ENCODE measurements at regions not wholly inside any gene's neighbourhood (a gene's known extent, or its start where the extent isn't known, plus 50 kb on each side); places are given as distances from the start of the nearest gene placed in this dataset.
"Not testable (repeated sequence)": the region's sequence is repeated elsewhere in the genome, so short reads cannot be mapped to it uniquely, and the experiment has no call there.

DNA sequence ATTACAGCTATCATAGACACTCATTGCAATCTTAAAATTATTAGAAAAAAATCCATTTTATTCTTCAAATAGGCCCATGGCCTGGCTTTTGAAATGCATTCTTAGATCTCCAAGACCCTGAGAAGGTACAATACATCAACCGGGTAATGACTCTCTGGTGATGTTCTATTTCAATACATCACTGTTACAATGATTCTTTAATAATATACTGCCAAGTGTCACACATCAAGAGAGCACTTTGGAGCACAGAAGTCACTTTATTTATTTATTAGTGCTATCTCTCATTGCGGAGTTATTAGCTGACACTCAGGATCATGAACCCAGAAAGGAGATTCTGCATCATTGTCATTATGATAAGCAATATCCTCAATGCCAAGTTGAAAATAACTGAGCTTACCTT lies 748.5 kb upstream of the MBL2 start:
- no peak for DNase-seq

DNA sequence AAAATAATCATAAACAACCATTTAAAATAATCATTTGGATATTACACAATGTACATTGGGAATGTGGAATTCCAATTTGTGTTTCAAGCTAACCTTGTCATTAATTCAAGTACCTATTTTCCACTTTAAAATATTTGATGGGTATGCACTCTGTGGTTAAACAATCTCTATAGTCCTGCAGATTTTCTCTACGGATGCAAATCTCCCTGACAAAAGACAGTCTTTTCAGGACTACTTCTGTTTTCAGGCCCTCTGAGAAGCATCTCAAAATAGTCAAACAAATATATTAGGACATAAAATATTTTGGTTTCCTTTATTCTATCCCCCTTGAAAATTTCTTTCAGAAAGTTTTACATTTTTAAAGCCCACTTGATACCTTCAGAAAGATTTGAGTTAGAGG lies 735.6 kb upstream of the MBL2 start:
- no peak for DNase-seq

DNA sequence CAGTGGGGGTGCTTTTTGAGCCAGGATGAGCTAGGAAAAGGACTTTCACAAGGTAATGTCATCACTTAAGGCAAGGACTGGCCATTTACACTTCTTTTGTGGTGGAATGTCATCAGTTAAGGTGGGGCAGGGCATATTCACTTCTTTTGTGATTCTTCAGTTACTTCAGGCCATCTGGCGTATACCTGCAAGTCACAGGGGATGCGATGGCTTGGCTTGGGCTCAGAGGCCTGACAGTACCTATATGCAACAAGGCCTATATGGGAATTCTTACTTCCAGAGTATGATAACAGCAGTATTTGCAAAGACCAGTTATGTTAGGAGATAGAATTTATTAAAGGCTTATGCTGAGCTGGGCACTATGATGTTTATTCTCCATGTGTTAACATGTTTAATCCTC lies 731.9 kb upstream of the MBL2 start:
- not testable (repeated sequence) for DNase-seq

DNA sequence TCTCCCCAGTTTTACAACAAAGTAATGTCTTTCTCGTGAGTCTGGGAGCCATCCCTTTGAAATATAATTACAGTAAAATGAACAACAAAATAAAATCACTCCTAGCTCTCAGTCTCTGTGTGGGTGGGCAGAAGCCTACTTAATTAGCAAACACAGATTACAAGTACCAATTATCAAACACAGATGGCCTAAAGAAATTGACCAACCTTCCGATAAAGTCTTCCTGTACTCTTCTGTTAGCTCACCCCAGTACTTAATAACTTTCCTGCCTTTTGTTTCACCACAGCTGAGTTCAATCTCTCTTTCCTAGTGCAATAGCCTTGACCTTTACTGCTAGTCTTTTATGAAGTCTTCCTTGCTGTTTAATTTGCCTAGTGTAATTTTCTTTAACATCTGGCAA lies 719.2 kb upstream of the MBL2 start:
- DNase-seq: no peak

DNA sequence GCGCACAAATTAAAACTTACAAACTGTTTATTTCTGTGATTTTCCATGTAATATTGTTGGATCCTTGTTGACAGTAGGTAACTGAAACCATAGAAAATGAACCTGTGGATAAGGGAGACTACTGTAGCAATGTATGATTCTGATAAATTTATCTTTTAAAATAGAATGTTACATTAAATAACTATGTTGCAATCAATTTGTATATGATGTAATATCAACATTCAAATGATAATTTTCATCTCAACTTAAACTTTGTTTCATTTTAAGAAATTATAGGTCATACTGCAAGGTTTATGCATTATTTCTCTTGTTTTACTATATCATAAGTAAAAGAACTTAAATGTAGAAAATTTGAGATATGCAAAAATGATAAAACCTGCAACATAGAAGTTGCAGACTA lies 718.0 kb upstream of the MBL2 start:
- DNase-seq: no peak

DNA sequence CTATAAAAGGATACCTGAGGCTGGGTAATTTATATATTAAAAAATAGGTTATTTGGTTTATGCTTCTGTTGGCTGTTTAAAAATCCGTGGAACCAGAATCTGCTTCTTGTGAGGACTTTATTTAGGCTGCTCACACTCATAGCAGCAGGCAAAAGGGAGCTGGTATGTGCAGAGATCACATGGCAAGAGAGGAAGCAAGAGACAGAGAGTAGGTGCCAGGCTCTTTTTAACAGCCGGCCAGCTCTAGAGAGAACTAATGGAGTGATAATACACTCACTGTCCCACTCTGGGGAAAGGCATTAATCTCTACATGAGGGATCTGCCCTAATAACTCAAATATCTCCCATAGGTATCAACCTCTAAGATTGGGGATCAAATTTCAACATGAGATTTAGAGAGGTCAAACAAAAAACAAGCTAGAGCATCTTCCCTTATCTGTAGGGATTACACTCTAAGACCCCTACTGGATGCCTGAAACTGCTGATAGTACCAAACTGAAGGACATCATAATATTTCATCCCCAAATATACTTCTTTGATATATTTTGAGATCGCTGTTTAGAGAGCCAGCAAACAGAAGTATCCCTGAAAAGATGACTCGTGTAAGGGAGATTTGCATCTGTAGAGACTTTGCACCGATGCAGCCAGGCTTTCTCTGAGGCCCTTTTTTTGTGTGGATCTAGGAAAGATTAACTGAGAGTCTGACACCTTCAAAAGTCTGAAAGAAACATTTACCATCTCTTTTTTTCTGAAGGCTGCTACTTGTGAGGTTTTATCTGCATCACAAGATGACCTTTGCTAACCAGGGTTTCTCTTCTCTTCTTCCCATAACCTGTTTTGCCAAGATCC lies 717.0 kb upstream of the MBL2 start:
- no peak for DNase-seq

DNA sequence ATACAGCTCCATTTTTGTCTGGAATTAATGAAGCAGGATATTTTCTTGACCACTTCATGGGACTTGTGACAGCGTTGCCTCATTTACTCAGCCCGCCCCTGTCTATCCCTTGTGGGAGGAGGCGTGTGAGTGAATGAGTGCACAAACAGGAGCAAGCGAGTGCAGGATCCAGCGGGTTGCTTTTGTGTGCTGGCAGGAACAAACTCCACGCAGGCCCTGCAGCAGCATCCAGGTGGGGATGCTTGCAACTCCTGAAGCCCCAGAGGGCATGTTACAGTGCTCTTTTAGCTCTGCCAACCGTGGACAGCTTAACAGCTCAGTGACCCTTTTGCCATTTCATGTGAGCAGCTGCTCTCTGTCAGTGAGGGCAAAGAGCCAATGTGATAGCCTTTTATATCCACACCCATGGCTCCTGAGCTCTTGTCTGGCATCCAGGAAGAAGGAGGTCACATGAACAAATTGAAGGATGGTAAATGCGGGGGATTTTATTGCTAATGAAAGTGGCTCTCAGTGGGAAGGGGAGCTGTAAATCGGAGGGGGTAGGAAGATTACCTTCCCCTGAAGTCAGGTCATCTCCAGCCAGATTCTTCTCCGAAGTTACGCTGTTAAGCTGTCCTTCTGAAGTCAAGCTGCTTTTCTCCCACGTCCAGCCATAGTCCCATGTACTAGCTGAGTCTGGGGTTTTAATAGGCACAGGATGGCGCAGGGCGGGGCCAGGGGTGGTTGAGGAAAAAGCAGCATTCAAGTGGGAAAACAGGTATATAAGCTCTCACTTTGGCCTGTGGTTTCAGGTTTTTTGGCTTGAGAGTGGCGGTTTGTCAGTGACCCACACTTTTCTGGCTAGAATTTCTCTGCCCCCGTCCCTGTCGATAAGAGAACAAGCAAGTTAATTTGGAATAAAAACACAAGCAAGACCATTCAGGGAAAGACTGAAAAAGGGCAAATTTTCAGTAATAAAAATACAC lies 714.7 kb upstream of the MBL2 start:
- no peak for DNase-seq

DNA sequence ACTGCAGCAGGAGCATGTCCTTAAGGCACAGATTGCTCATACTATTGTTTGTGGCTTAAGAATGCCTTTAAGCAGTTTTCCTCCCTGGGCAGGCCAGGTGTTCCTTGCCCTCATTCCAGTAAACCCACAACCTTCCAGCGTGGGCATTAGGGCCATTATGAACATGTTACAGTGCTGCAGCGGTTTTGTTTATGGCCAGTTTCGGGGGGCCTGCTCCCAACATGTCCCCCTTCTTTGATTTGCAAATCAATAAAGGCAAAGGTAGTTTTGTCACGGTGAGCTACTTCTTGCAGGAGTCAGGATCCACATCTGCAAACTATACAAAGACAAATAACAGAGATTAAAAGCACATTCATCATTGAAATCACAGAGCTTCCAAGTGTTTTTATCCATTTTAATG lies 712.8 kb upstream of the MBL2 start:
- DNase-seq: not testable (repeated sequence)

DNA sequence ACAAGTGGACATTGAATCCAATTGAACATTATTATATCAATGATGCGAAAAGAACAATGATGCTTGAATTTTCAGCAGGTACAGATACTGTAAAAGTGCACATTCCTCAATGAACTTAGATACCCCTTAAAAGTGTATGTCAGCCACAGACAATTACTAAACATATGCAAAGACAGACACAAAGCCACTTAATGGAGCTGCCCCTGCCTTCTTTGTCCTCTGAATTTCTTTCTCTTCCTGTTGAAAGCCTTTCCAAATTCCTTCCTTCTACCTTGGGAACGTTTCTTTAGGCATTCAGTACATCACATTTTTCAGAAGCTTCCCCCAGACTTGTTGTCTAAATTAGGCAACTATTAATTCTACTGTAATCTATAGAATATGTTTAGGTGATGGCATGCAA lies 706.8 kb upstream of the MBL2 start:
- no peak for DNase-seq

DNA sequence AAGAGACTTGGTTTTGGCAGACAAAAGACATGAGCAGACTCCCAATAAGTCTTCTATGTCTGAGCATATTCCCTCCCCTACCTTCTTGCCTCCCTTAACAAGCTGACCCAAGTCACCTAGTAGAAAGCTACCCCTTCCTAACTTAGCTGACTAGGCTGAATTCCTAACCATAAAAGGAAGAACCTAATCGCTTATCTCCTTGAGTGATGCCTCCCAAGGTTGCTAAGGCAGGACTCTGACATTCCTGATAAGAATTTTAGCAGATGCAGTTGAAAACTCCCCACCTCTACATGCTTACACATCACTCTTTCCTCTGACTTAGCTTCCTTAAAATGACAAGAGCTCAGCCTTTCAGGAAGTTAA lies 704.7 kb upstream of the MBL2 start:
- no peak for DNase-seq

DNA sequence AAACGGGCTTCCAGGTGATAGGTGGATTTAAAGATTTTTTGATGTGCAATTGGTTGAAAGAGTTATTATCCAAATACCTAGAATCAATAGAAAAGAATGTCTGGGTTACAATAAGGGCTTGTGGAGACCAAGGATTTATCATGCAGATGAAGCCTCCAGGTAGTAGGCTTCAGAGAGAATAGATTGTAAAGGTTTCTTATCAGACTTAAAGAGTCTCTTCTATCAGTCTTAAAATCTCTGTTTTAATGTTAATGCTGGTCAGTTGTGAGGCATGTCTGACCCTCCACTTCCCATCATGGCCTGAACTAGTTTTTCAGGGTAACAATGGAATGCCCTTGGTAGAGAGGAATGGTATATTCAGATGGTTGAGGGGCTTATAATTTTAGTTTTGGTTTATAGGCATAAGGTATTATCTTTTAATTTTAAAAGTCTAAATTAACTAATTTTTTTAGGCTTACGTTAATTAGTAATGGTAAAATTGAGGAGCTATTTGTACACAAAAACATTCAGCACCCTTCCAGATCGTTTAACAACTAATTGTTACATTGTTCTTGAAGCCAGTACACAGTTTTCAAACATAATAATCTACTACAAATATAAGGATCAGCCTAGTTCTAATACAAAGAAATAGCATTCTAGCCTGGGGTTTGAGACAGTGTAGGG lies 704.2 kb upstream of the MBL2 start:
- no peak for DNase-seq

DNA sequence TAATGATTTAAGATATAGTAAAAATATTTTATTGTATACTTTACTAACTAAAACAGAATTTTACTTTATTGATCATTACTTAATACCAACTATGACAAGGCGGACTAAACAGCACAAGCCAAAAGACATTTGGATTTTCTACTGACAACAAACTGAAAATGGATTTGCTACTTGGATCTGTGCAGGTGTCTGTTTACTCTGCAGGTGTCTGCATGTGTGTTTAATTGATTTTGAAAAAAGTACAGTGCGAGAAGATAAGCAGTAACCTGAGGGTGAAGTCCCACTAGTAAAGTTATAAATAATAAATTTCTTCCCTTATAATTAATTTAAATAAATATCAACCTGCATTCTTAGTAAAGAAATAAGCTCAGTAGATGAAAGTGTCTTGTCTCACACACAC lies 696.8 kb upstream of the MBL2 start:
- no peak for DNase-seq

DNA sequence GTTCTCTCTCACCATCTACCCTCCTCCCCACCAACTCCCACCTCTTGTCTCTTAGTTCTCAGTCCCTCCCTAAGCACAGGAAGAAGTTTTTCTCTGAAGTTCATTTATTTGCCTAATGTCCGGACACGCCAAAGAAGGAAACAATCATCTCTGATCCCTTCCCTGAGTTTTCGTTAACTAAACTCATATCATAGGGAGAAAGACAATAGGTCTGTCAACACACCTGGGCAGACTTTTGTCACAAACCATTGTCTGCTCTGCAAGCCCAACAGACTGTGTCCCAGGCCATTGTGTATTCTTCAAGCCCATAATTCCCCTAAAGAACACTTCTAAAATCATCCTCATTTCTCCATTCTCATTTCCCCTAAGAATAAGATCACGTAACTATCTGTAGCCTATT lies 691.0 kb upstream of the MBL2 start:
- DNase-seq: no peak

DNA sequence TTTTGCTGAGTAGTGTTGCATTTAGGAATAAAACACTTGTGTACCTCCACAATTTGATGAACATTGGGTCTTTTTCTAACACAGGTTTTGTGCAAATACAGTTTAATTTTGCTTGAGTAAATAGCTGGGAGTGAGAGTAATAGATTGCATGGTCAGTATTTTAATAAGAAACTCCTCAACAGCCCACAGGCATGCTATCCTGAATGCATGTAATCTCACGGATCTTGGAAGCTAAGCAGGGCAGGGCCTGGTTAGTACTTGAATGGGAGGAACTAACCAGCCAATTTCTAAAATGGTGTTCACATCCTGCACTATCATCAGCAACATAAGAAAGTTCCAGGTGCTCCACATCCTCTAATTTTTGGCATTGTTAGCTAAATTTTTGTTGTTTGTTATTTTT lies 685.4 kb upstream of the MBL2 start:
- no peak for DNase-seq

DNA sequence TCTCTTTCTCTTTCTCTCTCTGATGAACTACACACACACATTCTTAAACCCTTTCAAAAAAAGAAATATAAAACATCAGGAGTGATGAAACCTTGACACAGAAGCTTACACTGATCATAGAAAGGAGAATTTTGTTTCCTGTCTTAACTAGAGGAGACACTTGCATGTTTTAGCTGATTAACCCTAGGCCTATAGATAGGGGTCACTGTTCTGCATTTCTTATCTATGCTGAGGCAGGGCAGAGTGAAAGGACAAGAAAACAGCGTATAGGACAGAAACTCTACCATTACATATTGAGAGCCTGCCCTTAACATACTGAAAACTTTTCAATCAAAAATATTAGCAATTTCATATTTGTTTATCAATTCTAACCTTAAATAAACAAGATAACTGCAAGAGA lies 680.6 kb upstream of the MBL2 start:
- peak in 1 of 2 experiments; percentile 3 for DNase-seq

DNA sequence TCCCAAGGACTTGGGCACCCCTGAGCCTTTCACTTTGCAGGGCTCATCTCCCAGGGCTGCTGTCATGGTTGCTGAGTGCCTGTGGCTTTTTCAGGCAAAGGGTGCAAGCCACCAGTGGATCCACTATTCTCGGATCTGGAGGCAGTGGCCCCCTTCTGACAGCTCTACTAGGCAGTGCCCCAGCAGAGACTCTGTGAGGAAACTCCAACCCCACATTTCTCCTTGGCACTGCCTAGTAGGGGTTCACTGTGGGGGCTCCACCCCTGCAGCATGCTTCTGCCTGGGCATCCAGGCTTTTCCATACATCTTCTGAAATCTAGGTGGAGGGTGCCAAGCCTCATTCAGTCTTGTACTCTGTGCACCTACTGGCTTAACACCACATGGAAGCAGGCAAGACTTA lies 675.0 kb upstream of the MBL2 start:
- DNase-seq: no peak

DNA sequence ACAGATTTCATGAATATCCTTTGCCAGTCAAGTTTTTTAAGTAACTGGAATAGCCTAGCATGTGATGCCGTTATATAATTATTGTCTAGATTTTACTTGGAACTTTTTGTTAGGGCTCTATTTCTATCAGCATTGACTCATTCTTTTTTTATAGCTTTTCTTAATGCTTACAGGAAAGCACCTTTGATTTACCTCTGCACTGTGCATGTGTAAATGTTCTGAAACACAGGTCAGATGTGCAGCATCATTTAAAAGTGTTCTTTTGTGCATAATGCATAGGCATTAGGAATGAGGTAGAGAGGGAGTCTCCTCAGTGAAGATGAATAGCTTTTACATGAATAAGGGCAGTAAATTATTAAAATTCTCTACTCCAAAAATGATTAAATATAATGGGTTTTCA lies 669.3 kb upstream of the MBL2 start:
- DNase-seq: no peak

DNA sequence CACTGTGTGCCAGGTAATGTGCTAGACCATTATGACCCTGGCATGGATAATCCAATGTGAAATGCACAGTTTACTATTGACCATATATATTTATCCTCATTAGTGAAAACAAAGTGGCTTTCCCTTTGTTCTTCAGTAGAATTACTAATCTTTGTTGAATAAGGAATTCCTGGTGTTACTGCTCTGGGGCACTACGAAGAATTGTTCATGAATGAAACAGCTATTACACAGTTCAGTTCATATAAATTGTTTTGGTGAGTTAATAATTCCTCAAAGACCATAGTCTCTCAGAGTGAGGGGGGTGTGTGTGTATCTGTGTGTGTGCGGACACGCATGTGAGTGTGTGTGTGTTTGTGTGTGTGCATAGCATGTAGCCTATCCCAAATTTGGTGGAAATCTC lies 668.0 kb upstream of the MBL2 start:
- no peak for DNase-seq

DNA sequence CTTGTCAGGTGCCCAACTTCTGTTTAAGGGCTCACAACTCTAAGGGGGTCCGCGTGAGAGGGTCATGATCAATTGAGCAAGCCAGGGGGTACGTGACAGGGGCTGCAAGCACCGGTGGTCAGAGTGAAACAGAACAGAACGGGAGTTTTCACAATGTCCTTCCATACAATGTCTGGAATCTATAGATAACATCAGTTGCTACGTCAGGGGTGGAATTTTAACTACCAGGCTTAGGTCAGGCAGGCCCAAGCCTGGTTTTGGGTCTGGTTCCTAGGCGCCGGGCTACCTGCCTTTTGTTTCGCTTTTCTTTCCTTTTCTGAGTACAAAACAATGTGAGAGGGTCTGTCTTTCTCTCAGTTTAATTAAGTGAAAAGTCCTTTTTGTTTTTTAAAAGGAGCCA lies 666.5 kb upstream of the MBL2 start:
- DNase-seq: not testable (repeated sequence)

DNA sequence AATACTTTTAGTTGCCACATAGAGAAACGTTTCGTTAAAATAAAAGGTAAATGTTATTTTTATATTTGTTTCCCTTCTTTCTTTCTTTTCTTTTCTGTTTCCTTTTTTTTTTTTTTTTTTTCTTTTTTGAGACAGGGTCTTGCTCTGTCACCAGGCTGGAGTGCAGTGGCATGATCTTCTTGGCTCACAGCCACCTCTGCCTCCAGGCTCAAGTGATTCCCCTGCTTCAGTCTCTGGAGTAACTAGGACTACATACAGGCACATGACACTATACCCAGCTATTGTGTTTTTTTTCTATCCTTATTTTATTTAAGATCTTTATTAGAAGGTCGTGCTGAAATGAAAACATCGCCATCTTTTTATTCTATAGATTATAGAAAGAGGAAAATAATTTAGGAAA lies 661.8 kb upstream of the MBL2 start:
- DNase-seq: no peak

DNA sequence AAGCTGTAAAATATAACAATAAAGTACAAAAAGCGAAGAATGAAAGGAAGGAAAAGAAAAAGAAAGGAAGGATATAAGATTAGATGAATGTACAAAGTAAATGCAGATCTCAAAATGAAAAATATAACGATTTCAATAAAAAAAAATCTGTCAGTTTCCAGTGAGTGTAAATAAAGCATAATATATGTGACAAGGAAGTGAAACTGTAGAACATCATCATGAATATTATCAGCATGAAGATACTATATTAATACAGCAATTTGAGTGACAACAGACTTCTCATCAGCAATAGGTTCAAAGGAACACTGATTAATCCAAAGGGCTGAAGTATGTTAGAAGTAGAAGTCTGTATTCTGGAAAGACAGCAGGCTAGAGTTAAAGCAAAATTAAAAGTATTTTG lies 659.5 kb upstream of the MBL2 start:
- DNase-seq: no peak

DNA sequence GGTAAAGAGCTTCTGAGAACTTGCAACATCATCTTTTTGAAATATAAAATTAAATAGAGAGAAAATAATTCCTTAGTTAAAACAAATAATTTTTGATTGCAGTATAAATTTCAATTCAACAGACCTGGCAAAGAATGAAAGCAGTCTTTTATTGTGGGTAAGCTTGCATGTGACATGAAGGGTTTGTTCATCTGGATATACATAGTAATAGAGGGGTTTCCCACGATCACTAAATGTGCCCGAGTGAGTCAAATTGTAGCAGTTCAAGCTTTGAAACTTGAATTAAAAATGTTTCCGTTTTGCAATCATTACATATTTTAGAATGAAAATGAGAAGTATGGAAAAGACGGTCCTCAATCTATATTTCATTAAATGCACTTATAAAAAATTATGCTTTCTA lies 658.4 kb upstream of the MBL2 start:
- no peak for DNase-seq

DNA sequence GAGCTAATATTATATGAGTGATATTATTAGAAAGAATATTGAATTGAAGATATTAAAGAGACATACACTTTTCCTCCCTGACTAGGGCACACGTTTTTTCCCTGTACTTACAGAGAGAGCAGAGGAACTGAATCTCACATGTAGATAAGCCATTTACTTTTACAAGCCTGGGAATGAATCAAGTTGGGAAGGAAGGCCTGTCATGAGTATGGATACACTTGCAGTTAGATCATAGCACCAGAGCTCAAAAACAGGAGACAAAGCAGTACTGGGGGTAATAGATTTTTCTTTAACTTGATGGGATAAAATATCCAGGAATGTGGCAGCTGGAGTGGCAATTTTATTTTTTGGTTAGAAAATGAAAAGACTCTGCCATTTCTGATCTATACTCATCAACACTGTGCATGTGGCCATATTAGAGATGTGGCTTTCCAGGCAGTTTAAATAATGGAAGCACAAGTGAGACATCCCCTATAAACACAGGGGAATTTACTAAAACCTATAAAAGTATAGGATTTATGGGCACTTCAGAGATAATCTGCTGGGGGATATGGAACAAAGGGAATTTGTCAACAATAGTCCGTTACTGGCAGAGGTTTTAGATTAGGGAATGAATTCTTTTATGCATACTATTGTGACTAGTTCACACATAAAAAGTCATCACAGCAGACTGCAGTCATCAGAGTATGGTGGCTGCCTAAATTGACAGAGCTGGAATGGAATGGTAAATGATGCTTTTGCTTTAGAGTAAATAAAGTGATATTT lies 657.7 kb upstream of the MBL2 start:
- no peak for DNase-seq

Data from SW 1271 (cell line).